ENCODE measurements at regions not wholly inside any gene's neighbourhood (a gene's known extent, or its start where the extent isn't known, plus 50 kb on each side); places are given as distances from the start of the nearest gene placed in this dataset.
A peak's percentile ranks its signal among the peaks of the same experiment; 100 is the strongest.

DNA sequence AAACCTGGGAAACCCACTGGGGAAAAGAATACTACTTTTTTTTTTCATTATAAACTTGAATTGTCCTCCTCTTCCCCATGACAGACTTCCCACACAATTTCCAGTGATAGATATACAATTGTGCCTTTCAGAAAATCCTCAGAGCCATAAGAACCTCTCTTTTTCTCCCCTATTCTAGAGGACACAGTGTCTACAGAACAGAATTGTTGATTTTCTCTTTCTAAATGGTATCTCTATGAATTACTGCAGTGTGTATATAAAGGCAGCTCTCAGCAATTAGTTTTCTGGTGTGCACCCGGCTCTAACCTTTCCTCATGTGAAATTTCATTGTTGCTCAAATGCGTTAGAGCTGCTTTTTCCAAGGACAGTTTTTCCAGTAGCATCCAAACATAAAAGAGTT is 430.1 kb downstream of the TUSC7 start:
- DNase-seq = no peak
- no peaks in the 10 kb centered on the region for H3K36me3 Mint-ChIP-seq (ENCODE audit: low read depth)
- TF ChIP-seq, protein P1, sequence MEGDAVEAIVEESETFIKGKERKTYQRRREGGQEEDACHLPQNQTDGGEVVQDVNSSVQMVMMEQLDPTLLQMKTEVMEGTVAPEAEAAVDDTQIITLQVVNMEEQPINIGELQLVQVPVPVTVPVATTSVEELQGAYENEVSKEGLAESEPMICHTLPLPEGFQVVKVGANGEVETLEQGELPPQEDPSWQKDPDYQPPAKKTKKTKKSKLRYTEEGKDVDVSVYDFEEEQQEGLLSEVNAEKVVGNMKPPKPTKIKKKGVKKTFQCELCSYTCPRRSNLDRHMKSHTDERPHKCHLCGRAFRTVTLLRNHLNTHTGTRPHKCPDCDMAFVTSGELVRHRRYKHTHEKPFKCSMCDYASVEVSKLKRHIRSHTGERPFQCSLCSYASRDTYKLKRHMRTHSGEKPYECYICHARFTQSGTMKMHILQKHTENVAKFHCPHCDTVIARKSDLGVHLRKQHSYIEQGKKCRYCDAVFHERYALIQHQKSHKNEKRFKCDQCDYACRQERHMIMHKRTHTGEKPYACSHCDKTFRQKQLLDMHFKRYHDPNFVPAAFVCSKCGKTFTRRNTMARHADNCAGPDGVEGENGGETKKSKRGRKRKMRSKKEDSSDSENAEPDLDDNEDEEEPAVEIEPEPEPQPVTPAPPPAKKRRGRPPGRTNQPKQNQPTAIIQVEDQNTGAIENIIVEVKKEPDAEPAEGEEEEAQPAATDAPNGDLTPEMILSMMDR (IDR thresholded peaks at IDR 0.05) = no peak
- peaks cover 15% of the 10 kb centered on the region for H3K4me1 Mint-ChIP-seq
- H3K4me3 Mint-ChIP-seq = no peak overlapping the region
- peaks cover 7% of the 10 kb centered on the region for H3K9me3 Mint-ChIP-seq
- no peak overlapping the region for H3K27ac Mint-ChIP-seq
- no peaks in the 10 kb centered on the region for H3K27me3 Mint-ChIP-seq (ENCODE audit: low read depth, poor library complexity)

DNA sequence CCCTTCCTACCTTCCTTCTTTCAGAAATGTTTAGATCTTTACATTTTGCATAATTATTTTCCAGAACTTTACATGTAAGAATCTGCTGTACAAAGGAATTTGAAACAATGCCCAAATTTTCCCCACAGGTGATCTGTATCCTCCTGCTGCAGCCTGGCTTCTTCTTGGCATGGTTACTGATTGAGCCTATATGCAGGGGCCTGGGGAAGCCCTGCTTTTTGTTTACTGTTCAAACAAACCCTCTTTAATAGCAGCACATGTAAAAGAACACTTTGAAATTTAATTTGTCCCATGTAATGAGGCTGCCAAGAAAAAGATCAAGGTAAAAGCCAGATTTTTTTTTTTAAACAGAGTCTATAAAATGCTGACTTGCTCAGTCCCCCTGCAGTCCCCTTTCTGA is 432.2 kb downstream of the TUSC7 start:
- Mint-ChIP-seq H3K4me3 (no peak overlapping the region), H3K27ac (peak overlapping the region; percentile 70), H3K4me1 (peaks cover 27% of the 10 kb centered on the region), H3K36me3 (ENCODE audit: low read depth) (no peaks in the 10 kb centered on the region), H3K27me3 (ENCODE audit: low read depth, poor library complexity) (no peaks in the 10 kb centered on the region), H3K9me3 (peaks cover 7% of the 10 kb centered on the region)
- TF ChIP-seq, protein P1 (IDR thresholded peaks at IDR 0.05) = no peak
- DNase-seq = no peak

DNA sequence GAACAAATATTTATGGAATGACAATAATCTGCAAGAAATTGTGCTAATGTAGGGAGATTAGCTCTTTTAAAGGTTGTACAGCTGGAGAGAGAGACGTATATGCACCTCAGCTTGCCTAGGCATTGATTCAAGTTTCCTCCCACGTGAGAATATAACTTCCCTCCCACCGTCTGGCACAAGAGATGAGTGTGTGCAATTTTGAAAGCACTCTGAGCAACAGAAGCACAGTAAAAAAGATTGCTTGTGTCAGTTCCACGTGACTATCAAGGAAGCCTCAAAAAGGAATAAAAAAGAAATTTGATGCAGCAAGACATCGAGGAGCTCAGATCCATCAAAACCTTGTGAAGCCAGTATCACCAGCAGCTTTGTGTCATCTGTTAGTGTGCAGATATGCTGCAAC is 435.3 kb downstream of the TUSC7 start:
- Mint-ChIP-seq H3K9me3 (no peaks in the 10 kb centered on the region), H3K27me3 (ENCODE audit: low read depth, poor library complexity) (no peaks in the 10 kb centered on the region), H3K27ac (no peak overlapping the region), H3K4me1 (peaks cover 29% of the 10 kb centered on the region), H3K36me3 (ENCODE audit: low read depth) (no peaks in the 10 kb centered on the region), H3K4me3 (no peak overlapping the region)
- no peak for DNase-seq
- TF ChIP-seq, protein P1 (IDR thresholded peaks at IDR 0.05) = no peak

DNA sequence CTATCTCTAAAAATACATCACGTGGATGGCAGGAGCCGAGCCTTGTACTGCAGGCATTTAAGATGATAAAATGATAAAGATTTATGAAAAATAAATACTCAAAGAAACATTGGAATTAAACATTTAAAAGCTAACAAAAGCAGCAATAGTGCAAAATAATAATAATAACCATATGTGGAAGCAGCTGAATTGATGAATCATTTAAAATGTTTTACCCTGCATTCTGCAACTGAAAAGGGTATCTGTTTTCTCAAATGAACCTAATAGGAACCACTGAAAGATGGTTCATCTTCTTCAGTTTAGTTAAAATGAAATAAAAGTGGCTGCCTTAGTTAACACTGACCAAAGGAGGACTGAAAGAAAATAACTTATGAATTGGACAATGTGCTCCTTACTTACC is 436.1 kb downstream of the TUSC7 start:
- no peak overlapping the region for H3K27ac Mint-ChIP-seq
- no peak for DNase-seq
- no peaks in the 10 kb centered on the region for H3K36me3 Mint-ChIP-seq (ENCODE audit: low read depth)
- peaks cover 29% of the 10 kb centered on the region for H3K4me1 Mint-ChIP-seq
- no peaks in the 10 kb centered on the region for H3K9me3 Mint-ChIP-seq
- no peak overlapping the region for H3K4me3 Mint-ChIP-seq
- H3K27me3 Mint-ChIP-seq (ENCODE audit: low read depth, poor library complexity) = no peaks in the 10 kb centered on the region
- TF ChIP-seq, protein P1 (IDR thresholded peaks at IDR 0.05) = no peak

DNA sequence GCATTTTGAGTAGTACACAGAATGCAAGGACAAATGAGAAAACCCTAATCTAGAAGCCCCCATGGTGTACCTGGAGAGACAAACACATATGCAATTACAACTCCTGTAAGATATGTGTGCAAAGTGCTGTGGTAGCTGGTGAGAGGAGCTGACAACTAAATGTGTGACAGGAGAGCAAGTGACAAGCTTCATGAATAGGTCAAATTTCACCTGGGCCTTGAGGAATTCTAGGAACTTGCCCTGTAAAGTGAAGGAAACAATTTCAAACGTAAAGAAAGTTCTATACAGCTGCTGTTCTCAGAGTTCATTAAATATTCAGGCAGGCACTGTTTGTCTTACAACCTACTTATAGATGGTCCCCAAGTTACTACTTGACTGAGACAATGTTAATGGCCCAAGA is 437.0 kb downstream of the TUSC7 start:
- Mint-ChIP-seq H3K9me3 (no peaks in the 10 kb centered on the region), H3K36me3 (ENCODE audit: low read depth) (no peaks in the 10 kb centered on the region), H3K4me1 (peaks cover 29% of the 10 kb centered on the region), H3K4me3 (no peak overlapping the region), H3K27me3 (ENCODE audit: low read depth, poor library complexity) (no peaks in the 10 kb centered on the region), H3K27ac (no peak overlapping the region)
- no peak for DNase-seq
- TF ChIP-seq, protein P1 (IDR thresholded peaks at IDR 0.05) = no peak

DNA sequence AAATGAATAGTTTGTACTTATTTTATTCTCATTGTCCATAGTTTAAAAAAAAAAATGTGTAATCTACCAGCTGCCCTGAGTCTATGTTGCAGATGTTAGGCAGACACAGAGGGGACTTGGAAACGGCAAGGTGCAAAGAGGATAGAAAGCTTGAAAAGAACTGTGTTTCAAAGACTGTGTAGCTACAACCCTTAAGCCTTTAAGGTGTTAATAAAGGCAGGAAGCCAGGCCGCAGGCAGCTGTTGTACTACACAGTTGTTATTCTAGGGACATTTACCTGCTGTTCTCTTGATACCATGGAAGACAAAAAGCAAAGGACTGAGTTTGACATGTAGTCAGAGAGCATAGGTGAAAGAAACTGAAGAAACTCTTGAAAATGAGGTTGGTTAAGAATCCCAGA is 440.0 kb downstream of the TUSC7 start:
- Mint-ChIP-seq H3K27ac (no peak overlapping the region), H3K4me3 (no peak overlapping the region), H3K4me1 (peaks cover 20% of the 10 kb centered on the region), H3K36me3 (ENCODE audit: low read depth) (no peaks in the 10 kb centered on the region), H3K27me3 (ENCODE audit: low read depth, poor library complexity) (no peaks in the 10 kb centered on the region), H3K9me3 (no peaks in the 10 kb centered on the region)
- TF ChIP-seq, protein P1 (IDR thresholded peaks at IDR 0.05) = no peak
- no peak for DNase-seq

Measured in nephron progenitor cell (in vitro differentiated cells).